Renal cortical epithelial cell (primary cell): ENCODE measurements at regions not wholly inside any gene's neighbourhood (a gene's known extent, or its start where the extent isn't known, plus 50 kb on each side); places are given as distances from the start of the nearest gene placed in this dataset.
"Not testable (repeated sequence)": the region's sequence is repeated elsewhere in the genome, so short reads cannot be mapped to it uniquely, and the experiment has no call there.

Experiments
- DNase-seq: peaks from one replicate; pipeline ENCODE4 v3.0.0-alpha.2; 2011; ENCODE audit warnings: low read depth

DNA sequence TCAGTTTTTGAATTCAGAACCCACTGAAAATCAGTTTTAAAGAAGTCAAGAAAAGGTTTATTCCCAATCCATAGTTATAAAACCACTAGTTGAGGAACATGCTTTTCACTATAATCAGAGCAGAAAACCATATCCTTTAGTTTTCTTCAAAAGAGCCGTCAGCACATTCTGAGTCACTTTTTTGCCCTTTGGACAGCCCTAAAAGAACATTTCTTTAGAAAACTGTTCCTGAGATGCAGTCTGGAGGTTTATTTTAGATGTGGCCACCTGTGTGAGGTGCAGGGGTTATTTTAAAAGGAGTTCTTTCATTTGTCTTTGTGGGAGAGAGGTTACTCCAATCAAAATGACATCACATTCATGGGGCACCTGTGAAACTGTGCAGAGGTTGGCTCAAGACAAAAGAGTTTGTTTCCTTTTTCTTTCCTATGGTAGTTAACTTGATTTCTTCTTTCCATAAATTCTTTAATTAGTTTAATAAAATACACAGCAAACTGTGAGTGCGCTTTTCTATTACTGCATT is 221.6 kb upstream of the RPS23 start:
- DNase-seq = peak; percentile 17

DNA sequence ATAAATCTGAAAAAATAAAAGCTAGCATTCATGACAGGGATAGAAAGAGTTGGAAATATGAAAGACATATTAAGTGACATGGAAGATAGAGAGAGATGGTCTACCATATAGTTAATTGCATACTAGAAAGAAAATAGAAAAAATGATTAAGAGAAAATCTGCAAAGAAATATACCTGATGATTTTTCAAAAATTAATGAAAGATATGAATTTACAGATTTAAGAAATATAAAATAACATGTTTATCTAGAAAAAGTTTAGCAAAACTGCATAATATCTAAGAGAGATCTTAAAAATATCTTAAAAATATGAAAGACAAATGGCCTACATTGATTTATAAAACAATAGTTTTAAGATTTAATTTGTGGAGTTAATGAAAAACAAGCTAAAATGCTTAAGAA is 219.1 kb upstream of the RPS23 start:
- no peak for DNase-seq

DNA sequence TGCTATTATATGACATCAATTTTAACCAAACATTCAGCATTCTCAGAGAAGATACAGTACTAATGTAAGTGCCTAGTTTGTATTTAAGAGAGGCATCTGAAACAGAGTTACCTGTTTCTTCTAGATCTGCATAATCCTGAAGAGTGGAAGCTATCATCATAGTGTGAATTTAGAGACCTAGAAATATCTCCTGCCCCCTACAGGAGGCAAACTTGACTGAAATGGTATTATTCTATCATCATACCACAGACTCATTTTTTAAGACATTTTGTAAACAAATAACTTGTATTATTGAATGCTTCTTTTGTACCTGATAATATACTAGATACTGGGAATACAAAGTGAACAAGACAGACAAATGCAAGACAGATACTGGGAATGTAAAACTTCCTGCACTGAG is 216.8 kb upstream of the RPS23 start:
- peak; percentile 28 for DNase-seq

DNA sequence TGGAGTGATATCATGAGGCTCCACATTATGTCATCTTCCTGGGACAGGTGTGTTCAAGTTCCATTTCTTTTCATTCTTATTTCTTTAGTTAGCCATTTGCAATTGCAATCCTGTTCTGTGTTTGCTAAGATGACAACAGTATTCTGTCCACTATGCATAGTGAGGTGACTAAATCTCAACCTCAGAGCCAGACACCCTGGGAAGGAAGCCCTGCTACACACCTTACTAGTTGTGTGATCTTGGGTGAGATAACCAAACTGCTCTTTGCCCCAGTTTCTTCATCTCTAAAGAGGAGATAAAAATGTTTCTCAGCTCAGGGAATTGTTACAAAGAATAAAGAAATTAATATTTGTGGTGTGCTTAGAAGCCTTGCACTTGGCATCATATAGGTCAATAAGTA is 215.1 kb upstream of the RPS23 start:
- no peak for DNase-seq

DNA sequence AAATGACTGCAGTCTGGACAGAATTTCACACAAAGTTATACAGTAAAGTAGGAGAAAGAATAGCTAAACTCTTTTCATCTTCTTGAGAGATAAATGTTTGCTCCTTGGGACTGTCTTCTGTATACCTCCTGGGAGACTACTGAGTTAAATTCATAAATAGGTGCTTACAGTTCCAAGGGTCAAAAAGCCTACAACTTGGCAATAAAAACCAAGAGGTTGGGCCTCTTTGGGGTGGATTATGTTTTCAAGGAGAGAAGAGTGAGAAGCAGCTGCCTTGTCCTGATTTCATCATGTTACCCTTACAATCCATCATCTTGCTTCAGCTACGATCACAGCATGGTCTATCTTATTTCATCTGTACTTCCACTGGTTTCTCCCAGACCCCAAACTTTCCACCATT is 213.2 kb upstream of the RPS23 start:
- DNase-seq = no peak

DNA sequence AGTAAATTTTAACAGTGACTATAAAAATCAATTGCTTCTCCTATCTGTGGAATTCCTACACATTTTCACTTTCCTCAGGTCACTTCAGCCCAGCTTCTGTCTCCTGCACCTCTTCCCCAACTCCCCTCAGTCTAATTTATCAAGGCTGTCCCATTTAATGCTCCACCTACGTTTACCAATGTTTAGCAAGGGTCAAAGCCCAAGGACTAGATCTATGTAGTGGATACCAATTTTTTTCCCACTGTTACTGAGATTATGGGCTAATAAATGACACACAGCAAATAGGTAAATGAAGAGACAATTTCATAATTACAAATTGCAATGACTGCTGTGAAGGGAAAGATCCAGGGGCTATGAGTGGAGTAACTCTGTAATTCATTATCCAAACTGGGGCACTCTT is 211.5 kb upstream of the RPS23 start:
- no peak for DNase-seq

DNA sequence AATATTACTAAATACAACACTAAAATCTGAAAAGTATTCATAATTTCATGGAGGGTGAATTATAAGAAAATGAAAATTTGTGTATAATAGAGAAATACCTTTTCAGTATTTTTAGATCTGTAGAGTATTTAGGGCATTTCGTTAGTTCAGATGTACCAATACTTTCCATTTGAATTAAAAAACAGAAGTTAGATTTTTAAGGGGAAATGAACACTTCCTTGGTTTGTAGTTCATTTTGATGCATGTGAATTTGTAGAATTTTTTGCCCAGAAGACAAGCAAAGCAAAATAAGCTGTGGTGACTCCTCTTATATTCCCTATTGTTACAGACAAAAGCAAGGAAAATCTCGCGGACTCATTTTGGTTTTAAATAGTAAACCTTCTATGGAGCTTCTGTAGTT is 209.0 kb upstream of the RPS23 start:
- no peak for DNase-seq

DNA sequence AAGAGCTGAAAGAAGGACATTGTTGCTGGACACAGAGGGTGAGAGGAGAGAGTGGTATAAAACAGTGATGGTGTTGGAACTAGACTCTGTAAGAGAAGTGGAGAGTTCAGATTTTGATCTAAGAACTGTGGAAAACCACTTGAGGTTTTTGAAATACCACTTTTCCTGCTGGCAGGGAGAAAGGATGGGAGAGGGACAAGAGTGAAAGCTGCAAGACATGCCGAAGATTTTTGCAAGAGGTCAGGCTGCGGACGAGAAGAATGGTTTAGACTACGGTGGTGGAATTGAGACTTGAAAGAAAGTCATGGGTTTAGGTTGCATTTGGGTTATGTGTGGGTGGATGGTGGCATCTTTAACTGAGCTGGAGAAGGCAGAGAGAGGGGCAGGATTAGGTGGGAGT is 202.2 kb upstream of the RPS23 start:
- DNase-seq = no peak

DNA sequence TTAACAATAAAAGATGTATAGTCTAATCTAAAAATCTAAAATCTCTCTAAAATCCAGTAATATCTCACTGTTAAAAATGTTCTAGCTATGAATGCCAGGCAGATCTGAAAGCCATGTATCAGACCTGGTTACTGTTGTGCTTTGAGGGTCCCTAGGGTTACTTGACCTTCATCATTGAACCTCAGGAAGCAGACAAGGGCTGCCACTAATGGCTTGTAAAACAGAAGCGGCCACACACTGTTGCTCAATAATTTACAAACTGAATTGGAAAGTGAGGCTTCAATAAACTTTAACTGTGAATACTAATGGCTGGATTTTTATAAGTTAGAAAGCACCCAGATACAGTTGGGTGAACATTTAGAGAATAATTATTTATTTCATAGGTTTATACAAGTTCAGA is 198.0 kb upstream of the RPS23 start:
- DNase-seq = peak; percentile 69

DNA sequence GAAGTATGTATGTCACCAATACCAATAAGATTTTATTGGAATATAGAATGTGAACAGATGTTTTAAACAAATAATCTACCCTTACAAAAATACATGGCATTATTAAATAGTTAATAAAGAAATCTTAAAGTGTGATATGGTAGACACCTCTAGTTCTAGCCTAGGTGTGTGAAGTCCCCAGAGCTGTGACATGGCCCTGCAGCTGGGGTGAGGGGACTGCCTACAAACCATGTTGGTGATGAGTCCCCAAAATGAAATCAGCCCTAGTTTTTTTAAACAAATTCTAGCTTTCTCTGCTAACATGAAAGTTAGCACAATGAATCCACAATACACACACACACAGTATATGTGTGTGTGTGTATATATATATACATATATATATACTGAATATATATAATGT is 195.1 kb upstream of the RPS23 start:
- no peak for DNase-seq

DNA sequence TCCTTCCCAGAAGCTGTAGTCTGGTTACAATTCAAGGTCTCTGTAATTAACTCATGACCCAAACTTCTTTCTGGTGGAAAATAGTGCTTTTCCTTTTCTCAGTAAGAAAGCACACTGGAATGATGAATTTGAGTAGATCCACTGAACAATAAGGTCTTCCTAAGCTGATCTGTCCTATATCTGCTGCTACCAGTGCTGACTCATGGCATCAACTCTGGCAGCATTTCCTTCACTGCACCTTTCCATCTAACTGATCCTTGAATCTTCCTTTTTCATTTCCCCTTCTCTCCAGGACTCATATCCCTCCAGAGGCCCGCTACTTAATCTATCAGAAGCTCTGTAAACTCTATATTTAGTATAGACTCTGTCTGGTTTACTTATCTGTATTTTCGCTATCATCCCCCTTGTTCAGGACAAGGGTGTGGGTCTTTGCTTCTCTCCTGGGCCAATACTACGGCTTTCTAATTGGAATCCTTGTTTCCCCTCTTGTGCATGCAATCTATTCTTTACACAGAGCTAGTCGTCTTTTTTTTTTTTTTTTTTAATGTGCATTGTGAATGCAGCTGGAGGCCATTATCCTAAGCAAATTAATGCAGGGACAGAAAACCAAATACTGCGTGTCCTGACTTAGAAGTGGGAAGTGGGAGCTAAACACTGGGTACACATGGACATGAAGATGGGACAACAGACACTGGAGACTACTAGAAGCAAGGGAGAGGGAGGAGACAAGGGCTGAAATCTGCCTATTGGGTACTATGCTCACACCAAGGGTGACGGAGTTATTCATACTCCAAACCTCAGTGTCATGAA is 192.2 kb upstream of the RPS23 start:
- DNase-seq = peak; percentile 7

DNA sequence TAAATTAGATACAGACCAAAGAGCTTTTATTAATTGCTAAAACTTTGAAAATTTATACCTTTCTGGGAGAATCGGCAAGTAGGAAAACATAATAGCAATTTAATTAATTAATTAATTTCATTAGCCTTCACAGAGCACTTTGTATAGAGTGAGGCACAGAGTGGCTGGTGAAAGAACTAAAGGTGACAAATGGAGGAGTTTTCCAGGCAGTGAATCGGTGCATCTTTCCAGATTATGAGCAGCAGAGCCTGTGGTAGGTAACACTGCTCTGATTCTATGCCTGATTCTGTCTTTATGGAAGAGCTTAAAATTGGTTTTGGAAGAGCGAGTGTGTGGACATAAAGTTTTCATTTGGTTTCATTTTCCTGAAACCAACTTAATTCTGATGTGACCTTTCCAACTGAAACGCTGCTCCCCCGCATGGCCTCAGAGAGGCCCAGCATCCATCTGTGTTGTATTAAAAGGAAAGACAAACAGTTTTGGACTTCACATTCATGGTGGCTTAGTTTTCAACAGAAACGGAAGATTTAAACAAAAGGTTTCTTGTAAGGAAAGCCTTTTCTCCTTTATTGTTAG is 188.9 kb upstream of the RPS23 start:
- no peak for DNase-seq

DNA sequence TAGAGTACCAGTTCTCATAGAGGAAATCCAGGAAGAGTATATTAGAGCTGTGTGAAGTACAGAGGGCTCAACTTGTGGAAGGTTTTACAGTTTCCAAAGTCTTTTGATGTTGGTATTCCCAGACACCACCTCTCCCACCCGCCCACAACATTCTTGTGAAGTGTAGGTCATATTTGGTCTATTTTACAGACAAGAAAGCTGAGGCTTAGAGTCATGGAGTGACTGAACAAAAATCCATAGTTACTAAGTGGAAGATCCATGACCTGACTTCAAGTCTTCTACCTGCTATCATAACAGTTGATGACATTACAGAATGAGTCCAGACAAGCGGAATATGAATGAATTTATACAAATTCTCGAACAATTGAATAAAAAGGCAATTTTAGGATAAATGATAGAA is 187.1 kb upstream of the RPS23 start:
- DNase-seq = no peak

DNA sequence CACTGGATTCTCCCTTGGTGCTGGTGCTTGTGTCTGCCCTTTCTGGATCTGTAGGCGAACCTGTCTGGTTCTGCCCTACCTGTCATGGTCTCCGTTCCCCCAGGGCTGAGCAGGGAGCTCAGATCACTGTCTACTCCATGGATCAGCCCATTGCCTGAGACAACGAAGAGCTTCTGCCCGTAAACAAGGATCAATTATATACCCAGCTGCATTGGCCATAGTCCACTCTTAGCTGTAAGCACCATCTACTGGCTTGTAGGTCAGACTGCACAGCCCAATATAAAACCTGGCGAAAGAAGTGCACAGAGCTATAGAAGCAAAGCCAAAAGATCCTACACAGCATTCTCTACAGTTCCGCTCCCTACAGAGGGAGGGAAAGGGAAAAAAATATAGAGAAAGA is 181.5 kb upstream of the RPS23 start:
- DNase-seq = no peak

DNA sequence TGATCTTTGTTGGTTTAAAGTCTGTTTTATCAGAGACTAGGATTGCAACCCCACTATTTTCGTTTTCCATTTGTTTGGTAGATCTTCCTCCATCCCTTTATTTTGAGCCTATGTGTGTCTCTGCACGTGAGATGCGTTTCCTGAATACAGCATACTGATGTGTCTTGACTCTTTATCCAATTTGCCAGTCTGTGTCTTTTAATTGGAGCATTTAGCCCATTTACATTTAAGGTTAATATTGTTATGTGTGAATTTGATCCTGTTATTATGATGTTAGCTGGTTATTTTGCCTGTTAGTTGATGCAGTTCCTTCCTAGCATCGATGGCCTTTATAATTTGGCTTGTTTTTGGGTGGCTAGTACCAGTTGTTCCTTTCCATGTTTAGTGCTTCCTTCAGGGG is 177.2 kb upstream of the RPS23 start:
- DNase-seq = not testable (repeated sequence)

DNA sequence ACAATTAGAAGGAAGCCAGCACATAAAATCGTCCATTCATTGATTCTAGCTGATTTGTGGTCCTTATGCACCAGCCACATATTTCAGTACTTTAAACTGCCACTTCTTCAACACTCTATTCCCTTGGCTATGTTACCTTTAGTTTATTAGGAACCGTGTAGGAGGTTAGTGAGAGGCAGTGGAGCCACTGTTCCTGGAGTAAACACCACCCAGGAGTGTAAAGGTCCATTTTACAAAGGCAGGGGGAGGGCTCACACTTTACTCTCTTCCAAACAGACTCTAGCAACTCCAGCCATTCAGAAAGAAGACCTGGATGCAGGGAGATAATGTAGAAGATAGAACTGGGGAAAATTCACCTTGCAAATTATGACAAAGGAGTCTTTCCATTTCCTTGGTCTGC is 170.2 kb upstream of the RPS23 start:
- no peak for DNase-seq

DNA sequence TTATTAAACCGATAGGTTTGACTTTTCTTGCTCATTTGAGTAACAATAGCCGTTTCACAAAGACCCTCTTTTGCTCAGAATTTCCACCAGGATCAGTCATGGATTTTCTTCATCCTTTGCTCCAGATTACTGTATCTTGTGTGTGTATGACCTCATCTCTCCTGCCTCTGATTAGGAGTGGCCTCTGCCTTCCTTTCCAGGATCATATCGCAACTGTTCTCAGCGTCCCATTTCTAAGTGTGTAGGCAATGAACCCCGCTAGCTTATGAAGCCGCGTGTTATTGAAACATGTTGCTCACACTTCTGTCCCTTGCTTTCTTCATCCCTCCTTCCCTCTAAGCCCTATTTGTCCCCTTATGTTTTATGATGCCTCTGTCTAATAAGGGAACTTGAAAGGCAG is 169.8 kb upstream of the RPS23 start:
- DNase-seq = no peak

DNA sequence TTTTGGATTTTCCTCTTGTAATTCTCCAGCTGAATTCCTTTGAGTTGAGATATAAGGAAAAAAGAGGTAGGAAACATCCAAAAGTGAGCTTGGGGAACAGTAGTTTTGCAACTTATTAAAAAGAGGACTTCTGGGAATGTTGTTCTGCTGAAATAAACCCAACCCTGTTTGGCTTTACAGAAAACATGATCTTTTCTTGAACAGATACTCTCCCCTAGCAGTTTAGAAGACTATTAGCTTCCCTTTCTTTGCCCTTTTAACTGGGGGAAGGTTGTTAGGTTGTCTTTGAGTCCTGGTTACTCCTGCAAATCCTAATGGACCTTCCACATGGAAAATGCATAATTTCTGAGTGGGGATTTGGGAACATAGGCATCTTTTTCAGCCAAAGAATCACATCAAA is 168.7 kb upstream of the RPS23 start:
- no peak for DNase-seq

DNA sequence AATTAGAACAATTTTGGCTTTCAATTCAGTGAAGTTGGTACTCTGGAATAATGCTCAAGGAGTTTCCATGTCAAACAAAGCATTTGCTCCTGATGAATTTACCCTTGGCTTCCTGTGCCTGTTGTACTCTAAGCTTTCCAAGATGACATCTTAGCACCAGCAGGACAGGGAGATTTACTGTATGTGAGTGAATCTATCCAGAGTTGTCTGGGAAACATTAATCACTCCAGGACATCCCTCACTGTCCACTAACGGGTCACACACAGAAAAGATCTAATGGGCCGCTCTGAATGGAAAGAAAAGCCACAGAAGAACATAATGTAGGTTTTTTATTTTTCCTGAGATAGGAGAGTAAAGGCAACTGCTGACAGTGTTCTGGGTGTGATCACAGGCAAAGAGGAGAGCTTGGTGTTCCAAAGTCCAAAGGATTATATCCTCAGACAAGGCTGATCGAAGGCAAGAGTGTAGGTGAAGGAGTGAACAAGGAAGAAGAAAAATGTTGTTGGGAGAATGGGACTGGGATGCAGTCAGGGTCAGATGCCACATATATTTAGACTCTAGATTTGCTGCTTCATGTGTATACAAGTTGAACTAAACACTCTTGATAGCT is 167.7 kb upstream of the RPS23 start:
- DNase-seq = no peak

DNA sequence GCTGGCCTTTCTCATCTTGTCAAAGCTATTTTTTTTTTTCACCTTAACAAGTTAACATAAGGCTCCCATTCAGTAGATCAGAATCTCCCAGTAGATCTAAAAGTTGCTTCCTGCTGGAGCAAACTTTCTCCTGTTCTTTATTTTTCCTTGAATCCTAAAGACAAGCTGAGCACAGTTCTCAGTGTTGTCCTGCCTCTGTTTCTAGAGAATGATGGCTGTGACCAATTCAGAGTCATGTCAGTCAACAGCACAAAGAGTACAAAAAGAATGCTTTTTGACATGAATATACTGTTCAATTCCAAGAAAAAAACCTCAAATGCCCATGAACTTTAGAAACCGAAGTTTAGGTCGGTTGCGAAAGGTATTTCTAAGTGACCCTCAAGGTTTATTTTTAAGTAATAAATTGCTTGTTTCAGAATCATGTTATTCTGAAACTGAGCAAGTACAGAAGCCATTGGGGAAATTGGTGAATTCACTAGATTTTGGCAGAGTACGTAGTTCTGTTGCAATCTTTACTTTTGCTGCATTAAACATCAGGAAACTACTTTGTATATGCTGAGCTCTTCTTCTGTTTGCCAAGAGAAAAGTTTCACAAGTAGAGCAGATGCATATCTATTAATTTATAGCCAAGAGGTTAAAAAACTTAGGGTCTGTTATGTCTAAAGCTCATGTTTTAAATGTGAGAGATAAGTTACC is 161.7 kb upstream of the RPS23 start:
- no peak for DNase-seq

DNA sequence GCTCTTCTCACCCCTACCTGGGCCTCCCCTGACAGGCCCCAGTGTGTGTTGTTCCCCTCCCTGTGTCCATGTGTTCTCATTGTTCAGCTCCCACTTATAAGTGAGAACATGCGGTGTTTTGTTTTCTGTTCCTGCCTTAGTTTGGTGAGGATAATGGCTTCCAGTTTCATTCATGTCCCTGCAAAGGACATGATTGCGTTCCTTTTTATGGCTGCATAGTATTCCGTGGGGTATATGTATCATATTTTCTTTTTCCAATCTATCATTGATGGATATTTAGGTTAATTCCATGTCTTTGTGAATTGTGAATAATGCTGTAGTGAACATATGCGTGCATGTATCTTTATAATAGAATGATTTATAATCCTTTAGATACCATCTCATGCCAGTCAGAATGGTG is 159.4 kb upstream of the RPS23 start:
- DNase-seq = not testable (repeated sequence)

DNA sequence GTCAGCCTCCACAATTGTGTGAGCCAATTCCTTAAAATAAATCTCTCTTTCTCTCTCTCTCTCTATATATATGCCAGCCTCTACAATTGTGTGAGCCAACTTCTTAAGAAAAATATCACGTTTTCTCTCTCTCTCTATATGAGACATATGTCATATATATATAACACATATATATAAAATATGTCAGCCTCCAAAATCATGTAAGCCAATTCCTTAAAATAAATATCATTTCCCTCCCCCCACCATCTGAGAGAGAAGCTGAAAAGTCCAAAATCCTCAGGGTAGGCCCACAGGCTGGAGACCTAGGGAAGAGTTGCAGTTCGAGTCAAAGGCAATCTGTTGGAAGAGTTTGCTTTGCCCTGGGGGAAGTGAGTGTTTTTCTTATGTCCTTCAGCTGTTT is 158.1 kb upstream of the RPS23 start:
- no peak for DNase-seq
